ENCODE measurements at regions not wholly inside any gene's neighbourhood (a gene's known extent, or its start where the extent isn't known, plus 50 kb on each side); places are given as distances from the start of the nearest gene placed in this dataset.

DNA sequence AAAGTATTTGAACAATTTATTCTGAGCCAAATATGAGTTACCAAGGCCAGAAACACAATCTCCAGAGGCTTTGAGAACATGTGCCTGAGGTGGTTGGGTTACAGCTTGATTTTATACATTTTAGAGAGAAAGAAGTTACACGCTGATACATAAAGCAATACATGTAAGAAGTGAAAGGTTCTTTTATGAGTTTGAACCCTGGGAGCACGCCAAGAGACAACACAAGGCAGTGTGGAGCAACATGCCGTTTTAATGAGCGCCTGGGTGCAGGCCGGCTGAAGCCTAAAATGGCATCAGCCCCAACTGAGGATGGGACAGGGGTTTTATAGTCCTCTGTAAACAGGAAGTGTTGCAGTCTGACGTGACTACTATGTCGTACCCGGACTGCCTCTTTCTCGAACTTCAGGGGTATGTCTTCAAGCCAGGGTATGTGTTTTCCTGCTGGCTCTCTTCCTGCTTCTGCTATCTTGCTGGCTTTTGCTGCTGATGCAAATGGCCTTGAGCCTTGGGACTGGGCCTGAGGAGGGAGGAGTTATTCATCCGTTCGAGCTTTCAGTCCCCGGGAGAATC lies 193.7 kb downstream of the CYLC2 start:
- TF ChIP-seq, protein P1, sequence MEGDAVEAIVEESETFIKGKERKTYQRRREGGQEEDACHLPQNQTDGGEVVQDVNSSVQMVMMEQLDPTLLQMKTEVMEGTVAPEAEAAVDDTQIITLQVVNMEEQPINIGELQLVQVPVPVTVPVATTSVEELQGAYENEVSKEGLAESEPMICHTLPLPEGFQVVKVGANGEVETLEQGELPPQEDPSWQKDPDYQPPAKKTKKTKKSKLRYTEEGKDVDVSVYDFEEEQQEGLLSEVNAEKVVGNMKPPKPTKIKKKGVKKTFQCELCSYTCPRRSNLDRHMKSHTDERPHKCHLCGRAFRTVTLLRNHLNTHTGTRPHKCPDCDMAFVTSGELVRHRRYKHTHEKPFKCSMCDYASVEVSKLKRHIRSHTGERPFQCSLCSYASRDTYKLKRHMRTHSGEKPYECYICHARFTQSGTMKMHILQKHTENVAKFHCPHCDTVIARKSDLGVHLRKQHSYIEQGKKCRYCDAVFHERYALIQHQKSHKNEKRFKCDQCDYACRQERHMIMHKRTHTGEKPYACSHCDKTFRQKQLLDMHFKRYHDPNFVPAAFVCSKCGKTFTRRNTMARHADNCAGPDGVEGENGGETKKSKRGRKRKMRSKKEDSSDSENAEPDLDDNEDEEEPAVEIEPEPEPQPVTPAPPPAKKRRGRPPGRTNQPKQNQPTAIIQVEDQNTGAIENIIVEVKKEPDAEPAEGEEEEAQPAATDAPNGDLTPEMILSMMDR (conservative IDR thresholded peaks at IDR 0.05): no peak
- no peak for TF ChIP-seq EZH2 (IDR thresholded peaks at IDR 0.05; ENCODE audit: low read depth)

Data from PC-9 (cell line).